HepG2 (cell line): ENCODE measurements at regions not wholly inside any gene's neighbourhood (a gene's known extent, or its start where the extent isn't known, plus 50 kb on each side); places are given as distances from the start of the nearest gene placed in this dataset.

Experiments
- FOXM1 ChIP-seq: sonication (generic); formaldehyde crosslinking; IDR thresholded peaks from 2 replicates; pipeline ENCODE4 v1.5.0; 2020; ENCODE audit warnings: missing genetic modification reagents
- KAT7 ChIP-seq: IDR thresholded peaks from 2 replicates; pipeline ENCODE4 v1.6.1; 2018; ENCODE audit warnings: borderline replicate concordance, missing compliant biosample characterization
- NFYB ChIP-seq: sonication (generic); formaldehyde crosslinking; IDR thresholded peaks from 2 replicates; pipeline ENCODE4 v1.4.0; 2020; ENCODE audit warnings: missing genetic modification reagents
- POGZ ChIP-seq: sonication (generic); formaldehyde crosslinking; IDR thresholded peaks from 2 replicates; pipeline ENCODE4 v1.4.0; 2020; ENCODE audit warnings: mild to moderate bottlenecking, missing genetic modification reagents
- TAF1 ChIP-seq: sonication (generic); formaldehyde crosslinking; IDR thresholded peaks from 2 replicates; pipeline ENCODE4 v1.4.0; 2020; ENCODE audit warnings: missing genetic modification reagents
- ZNF33A ChIP-seq: sonication (generic); formaldehyde crosslinking; IDR thresholded peaks from 2 replicates; pipeline ENCODE4 v1.5.1; 2020; ENCODE audit warnings: missing genetic modification reagents, mild to moderate bottlenecking, moderate library complexity, borderline replicate concordance
- ZSCAN30 ChIP-seq: sonication (generic); formaldehyde crosslinking; IDR thresholded peaks from 2 replicates; pipeline ENCODE4 v1.5.0; 2020; ENCODE audit warnings: mild to moderate bottlenecking, missing genetic modification reagents
- TF ChIP-seq, protein P1 (sequence below), 2 experiments: fragments of 450-650 bp in 1 of 2; sonication (generic) in 1 of 2; formaldehyde crosslinking in 1 of 2; IDR thresholded peaks; 2 replicates each; pipeline versions ENCODE4 v1.6.1 to v1.8.0; 2016 to 2022; ENCODE audit warnings: antibody characterized with exemption in 1 of 2, mild to moderate bottlenecking in 1 of 2, missing genetic modification reagents in 1 of 2
- TF ChIP-seq, protein P2 (sequence below), 2 experiments: IDR thresholded peaks; 2 replicates each; pipeline ENCODE4 v1.6.1; 2011 to 2012; ENCODE audit warnings: low read length in 2 of 2, borderline replicate concordance in 1 of 2, low read depth in 1 of 2, mild to moderate bottlenecking in 1 of 2, moderate library complexity in 1 of 2
- TF ChIP-seq, protein P3 (sequence below): sonication (generic); formaldehyde crosslinking; IDR thresholded peaks from 2 replicates; pipeline ENCODE4 v1.5.0; 2020; ENCODE audit warnings: mild to moderate bottlenecking, missing genetic modification reagents, moderate library complexity
- TF ChIP-seq, protein P4 (sequence below): sonication (generic); formaldehyde crosslinking; IDR thresholded peaks from 2 replicates; pipeline ENCODE4 v1.5.1; 2020; ENCODE audit warnings: missing genetic modification reagents, mild to moderate bottlenecking, borderline replicate concordance

DNA sequence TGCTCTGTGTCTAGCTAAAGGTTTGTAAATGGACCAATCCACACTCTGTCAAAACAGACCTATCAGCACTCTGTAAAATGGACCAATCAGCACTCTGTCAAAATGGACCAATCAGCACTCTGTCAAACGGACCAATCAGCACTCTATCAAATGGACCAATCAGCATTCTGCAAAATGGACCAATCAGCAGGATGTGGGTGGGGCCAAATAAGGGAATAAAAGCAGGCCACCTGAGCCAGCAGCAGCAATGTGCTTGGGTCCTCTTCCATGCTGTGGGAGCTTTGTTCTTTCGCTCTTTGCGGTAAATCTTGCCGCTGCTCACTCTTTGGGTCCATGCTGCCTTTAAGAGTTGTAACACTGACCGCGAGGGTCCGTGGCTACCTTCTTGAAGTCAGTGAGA lies 740.5 kb upstream of the POM121L12 start:
- TF ChIP-seq ZNF33A (CRISPR knock-in tag): no peak
- no peak for TF ChIP-seq ZSCAN30 (CRISPR knock-in tag)
- TF ChIP-seq NFYB (CRISPR knock-in tag): no peak
- TF ChIP-seq, protein P1, sequence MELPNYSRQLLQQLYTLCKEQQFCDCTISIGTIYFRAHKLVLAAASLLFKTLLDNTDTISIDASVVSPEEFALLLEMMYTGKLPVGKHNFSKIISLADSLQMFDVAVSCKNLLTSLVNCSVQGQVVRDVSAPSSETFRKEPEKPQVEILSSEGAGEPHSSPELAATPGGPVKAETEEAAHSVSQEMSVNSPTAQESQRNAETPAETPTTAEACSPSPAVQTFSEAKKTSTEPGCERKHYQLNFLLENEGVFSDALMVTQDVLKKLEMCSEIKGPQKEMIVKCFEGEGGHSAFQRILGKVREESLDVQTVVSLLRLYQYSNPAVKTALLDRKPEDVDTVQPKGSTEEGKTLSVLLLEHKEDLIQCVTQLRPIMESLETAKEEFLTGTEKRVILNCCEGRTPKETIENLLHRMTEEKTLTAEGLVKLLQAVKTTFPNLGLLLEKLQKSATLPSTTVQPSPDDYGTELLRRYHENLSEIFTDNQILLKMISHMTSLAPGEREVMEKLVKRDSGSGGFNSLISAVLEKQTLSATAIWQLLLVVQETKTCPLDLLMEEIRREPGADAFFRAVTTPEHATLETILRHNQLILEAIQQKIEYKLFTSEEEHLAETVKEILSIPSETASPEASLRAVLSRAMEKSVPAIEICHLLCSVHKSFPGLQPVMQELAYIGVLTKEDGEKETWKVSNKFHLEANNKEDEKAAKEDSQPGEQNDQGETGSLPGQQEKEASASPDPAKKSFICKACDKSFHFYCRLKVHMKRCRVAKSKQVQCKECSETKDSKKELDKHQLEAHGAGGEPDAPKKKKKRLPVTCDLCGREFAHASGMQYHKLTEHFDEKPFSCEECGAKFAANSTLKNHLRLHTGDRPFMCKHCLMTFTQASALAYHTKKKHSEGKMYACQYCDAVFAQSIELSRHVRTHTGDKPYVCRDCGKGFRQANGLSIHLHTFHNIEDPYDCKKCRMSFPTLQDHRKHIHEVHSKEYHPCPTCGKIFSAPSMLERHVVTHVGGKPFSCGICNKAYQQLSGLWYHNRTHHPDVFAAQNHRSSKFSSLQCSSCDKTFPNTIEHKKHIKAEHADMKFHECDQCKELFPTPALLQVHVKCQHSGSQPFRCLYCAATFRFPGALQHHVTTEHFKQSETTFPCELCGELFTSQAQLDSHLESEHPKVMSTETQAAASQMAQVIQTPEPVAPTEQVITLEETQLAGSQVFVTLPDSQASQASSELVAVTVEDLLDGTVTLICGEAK (IDR thresholded peaks at IDR 0.05): no peak
- TF ChIP-seq, protein P1 (CRISPR knock-in tag; IDR thresholded peaks at IDR 0.05): no peak
- TF ChIP-seq, protein P2, sequence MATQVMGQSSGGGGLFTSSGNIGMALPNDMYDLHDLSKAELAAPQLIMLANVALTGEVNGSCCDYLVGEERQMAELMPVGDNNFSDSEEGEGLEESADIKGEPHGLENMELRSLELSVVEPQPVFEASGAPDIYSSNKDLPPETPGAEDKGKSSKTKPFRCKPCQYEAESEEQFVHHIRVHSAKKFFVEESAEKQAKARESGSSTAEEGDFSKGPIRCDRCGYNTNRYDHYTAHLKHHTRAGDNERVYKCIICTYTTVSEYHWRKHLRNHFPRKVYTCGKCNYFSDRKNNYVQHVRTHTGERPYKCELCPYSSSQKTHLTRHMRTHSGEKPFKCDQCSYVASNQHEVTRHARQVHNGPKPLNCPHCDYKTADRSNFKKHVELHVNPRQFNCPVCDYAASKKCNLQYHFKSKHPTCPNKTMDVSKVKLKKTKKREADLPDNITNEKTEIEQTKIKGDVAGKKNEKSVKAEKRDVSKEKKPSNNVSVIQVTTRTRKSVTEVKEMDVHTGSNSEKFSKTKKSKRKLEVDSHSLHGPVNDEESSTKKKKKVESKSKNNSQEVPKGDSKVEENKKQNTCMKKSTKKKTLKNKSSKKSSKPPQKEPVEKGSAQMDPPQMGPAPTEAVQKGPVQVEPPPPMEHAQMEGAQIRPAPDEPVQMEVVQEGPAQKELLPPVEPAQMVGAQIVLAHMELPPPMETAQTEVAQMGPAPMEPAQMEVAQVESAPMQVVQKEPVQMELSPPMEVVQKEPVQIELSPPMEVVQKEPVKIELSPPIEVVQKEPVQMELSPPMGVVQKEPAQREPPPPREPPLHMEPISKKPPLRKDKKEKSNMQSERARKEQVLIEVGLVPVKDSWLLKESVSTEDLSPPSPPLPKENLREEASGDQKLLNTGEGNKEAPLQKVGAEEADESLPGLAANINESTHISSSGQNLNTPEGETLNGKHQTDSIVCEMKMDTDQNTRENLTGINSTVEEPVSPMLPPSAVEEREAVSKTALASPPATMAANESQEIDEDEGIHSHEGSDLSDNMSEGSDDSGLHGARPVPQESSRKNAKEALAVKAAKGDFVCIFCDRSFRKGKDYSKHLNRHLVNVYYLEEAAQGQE (IDR thresholded peaks at IDR 0.05; ENCODE audit: borderline replicate concordance in 1 of 2, low read depth in 1 of 2, low read length in 2 of 2): no peak
- TF ChIP-seq POGZ (CRISPR knock-in tag): no peak
- TF ChIP-seq, protein P3, sequence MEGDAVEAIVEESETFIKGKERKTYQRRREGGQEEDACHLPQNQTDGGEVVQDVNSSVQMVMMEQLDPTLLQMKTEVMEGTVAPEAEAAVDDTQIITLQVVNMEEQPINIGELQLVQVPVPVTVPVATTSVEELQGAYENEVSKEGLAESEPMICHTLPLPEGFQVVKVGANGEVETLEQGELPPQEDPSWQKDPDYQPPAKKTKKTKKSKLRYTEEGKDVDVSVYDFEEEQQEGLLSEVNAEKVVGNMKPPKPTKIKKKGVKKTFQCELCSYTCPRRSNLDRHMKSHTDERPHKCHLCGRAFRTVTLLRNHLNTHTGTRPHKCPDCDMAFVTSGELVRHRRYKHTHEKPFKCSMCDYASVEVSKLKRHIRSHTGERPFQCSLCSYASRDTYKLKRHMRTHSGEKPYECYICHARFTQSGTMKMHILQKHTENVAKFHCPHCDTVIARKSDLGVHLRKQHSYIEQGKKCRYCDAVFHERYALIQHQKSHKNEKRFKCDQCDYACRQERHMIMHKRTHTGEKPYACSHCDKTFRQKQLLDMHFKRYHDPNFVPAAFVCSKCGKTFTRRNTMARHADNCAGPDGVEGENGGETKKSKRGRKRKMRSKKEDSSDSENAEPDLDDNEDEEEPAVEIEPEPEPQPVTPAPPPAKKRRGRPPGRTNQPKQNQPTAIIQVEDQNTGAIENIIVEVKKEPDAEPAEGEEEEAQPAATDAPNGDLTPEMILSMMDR (CRISPR knock-in tag): no peak
- no peak for TF ChIP-seq FOXM1 (CRISPR knock-in tag)
- TF ChIP-seq TAF1: no peak
- TF ChIP-seq, protein P4, sequence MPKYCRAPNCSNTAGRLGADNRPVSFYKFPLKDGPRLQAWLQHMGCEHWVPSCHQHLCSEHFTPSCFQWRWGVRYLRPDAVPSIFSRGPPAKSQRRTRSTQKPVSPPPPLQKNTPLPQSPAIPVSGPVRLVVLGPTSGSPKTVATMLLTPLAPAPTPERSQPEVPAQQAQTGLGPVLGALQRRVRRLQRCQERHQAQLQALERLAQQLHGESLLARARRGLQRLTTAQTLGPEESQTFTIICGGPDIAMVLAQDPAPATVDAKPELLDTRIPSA (CRISPR knock-in tag): no peak
- no peak for TF ChIP-seq KAT7 (CRISPR knock-in tag)
